Peyer's patch (tissue), 4 donors: ENCODE measurements at regions not wholly inside any gene's neighbourhood (a gene's known extent, or its start where the extent isn't known, plus 50 kb on each side); places are given as distances from the start of the nearest gene placed in this dataset.

ENCODE experiments used
- CTCF ChIP-seq, 6 experiments: fragments of 450-650 bp in 4 of 6; fragments of 200-600 bp in 2 of 6; sonication (generic) in 1 of 6; IDR thresholded peaks; one replicate each; pipeline ENCODE4 v1.5.1; 2017 to 2019; ENCODE audit warnings: antibody characterized with exemption in 6 of 6, mild to moderate bottlenecking in 3 of 6, moderate library complexity in 1 of 6
- POLR2A ChIP-seq, 2 donors: fragments of 450-650 bp; IDR thresholded peaks; one replicate each; pipeline ENCODE4 v1.5.1; 2017; ENCODE audit warnings: antibody characterized with exemption in 2 of 2, mild to moderate bottlenecking in 2 of 2, moderate library complexity in 2 of 2

DNA sequence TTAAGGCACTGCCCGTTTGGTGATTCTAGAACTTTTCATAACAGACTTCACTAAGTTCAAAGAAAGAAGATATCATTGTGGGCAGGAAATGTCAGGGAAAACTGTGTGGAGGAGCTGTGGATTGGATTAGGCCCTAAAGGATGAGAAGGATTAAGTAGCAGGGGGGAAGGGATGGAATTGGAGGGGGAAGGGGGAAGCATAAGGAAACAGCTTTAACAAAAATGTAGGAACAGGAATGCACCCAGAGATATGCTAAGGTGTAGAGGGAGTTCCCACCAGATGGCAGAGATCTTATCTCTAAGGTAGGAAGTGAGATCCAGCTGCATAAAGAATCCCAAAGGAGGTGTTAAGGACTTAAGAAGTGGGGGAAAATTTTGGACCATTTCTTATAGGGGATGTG lies 114.5 kb downstream of the LARP7 start:
- TF ChIP-seq CTCF (IDR thresholded peaks at IDR 0.05) (no peak), POLR2A (IDR thresholded peaks at IDR 0.05) (no peak)
